ENCODE measurements at regions not wholly inside any gene's neighbourhood (a gene's known extent, or its start where the extent isn't known, plus 50 kb on each side); places are given as distances from the start of the nearest gene placed in this dataset.

- no peak for DNase-seq (ENCODE audit: low read depth in 4 of 4, low spot score in 2 of 4)
Observed at GRCh38 chr4:140250989-140251552, 97.1 kb upstream of the MAML3 start.

- DNase-seq (ENCODE audit: low read depth in 4 of 4, low spot score in 2 of 4), result no peak
Observed at GRCh38 chr4:140249351-140249750, 95.4 kb upstream of the MAML3 start.

GRCh38 chr4:140247237-140247636 lies 93.3 kb upstream of the MAML3 start:
- no peak for DNase-seq (ENCODE audit: low read depth in 4 of 4, low spot score in 2 of 4)

GRCh38 chr4:140246216-140246615 lies 92.2 kb upstream of the MAML3 start:
- DNase-seq (ENCODE audit: low read depth in 4 of 4, low spot score in 2 of 4), result no peak

GRCh38 chr4:140244328-140244727 lies 90.3 kb upstream of the MAML3 start:
- no peak for DNase-seq (ENCODE audit: low read depth in 4 of 4, low spot score in 2 of 4)

- DNase-seq (ENCODE audit: low read depth in 4 of 4, low spot score in 2 of 4), result peak in 1 of 4 donors; percentile 59
Observed at GRCh38 chr4:140243278-140243753, 89.3 kb upstream of the MAML3 start.

- DNase-seq (ENCODE audit: low read depth in 4 of 4, low spot score in 2 of 4), result no peak
Observed at GRCh38 chr4:140242357-140243277, 88.6 kb upstream of the MAML3 start.

- DNase-seq (ENCODE audit: low read depth in 4 of 4, low spot score in 2 of 4), result no peak
Observed at GRCh38 chr4:140240237-140240636, 86.3 kb upstream of the MAML3 start.

- no peak for DNase-seq (ENCODE audit: low read depth in 4 of 4, low spot score in 2 of 4)
Observed at GRCh38 chr4:140239311-140239710, 85.3 kb upstream of the MAML3 start.

GRCh38 chr4:140238351-140239056 lies 84.5 kb upstream of the MAML3 start:
- no peak for DNase-seq (ENCODE audit: low read depth in 4 of 4, low spot score in 2 of 4)

- DNase-seq (ENCODE audit: low read depth in 4 of 4, low spot score in 2 of 4), result no peak
Observed at GRCh38 chr4:140237616-140238350, 83.8 kb upstream of the MAML3 start.

GRCh38 chr4:140236654-140237169 lies 82.7 kb upstream of the MAML3 start:
- no peak for DNase-seq (ENCODE audit: low read depth in 4 of 4, low spot score in 2 of 4)

GRCh38 chr4:140234697-140235060 lies 80.7 kb upstream of the MAML3 start:
- DNase-seq (ENCODE audit: low read depth in 4 of 4, low spot score in 2 of 4), result no peak

- no peak for DNase-seq (ENCODE audit: low read depth in 4 of 4, low spot score in 2 of 4)
Observed at GRCh38 chr4:140233791-140234696, 80.1 kb upstream of the MAML3 start.

- no peak for DNase-seq (ENCODE audit: low read depth in 4 of 4, low spot score in 2 of 4)
Observed at GRCh38 chr4:140229881-140230280, 75.9 kb upstream of the MAML3 start.

GRCh38 chr4:140227286-140227685 lies 73.3 kb upstream of the MAML3 start:
- DNase-seq (ENCODE audit: low read depth in 4 of 4, low spot score in 2 of 4), result no peak

- DNase-seq (ENCODE audit: low read depth in 4 of 4, low spot score in 2 of 4), result no peak
Observed at GRCh38 chr4:140223056-140223810, 69.2 kb upstream of the MAML3 start.

- no peak for DNase-seq (ENCODE audit: low read depth in 4 of 4, low spot score in 2 of 4)
Observed at GRCh38 chr4:140222171-140222570, 68.2 kb upstream of the MAML3 start.

GRCh38 chr4:140220058-140220457 lies 66.1 kb upstream of the MAML3 start:
- no peak for DNase-seq (ENCODE audit: low read depth in 4 of 4, low spot score in 2 of 4)
